Endothelial cell of umbilical vein (primary cell): ENCODE measurements at regions not wholly inside any gene's neighbourhood (a gene's known extent, or its start where the extent isn't known, plus 50 kb on each side); places are given as distances from the start of the nearest gene placed in this dataset.
A peak's percentile ranks its signal among the peaks of the same experiment; 100 is the strongest.

ENCODE experiments used
- BruUV-seq: library from RNA; stranded (reverse); fragments of 400-500 nt; replicated peaks from 2 replicates; lab custom pipeline; 2021; lab: Mats Ljungman, UMichigan
- CTCF ChIA-PET: fragments of 300-600, 350-600 bp; sonication (Branson Sonifier 250); formaldehyde crosslinking; loops from one replicate; lab custom pipeline; 2021; ENCODE audit warnings: antibody characterized with exemption, inconsistent platforms; lab: Charles Lee
- POLR2A ChIA-PET: fragments of 300-600, 350-600 bp; sonication (Branson Sonifier 250); formaldehyde crosslinking; loops from one replicate; lab custom pipeline; 2021; ENCODE audit warnings: antibody characterized with exemption, inconsistent platforms; lab: Charles Lee
- DNase-seq: peaks from one replicate; pipeline ENCODE4 v3.0.0-alpha.2; 2011; ENCODE audit warnings: low read depth, low spot score
- FAIRE-seq: peaks from 2 replicates; lab custom pipeline; 2011; peaks lifted over from hg19 to GRCh38; lab: Jason Lieb, UNC
- H2AFZ ChIP-seq: 2 replicates; pipeline ENCODE4 v1.6.0; 2012; ENCODE audit warnings: low read depth, low read length, control low read depth, inconsistent platforms
- H3K27ac ChIP-seq: 2 replicates; pipeline ENCODE4 v1.5.1; 2011; ENCODE audit warnings: low read depth, mild to moderate bottlenecking, control low read depth, low read length, moderate library complexity; ENCODE audit not compliant: insufficient read depth
- H3K27me3 ChIP-seq, 2 experiments: 2 replicates each; pipeline versions ENCODE4 v1.6.0 to v1.6.1; 2011; ENCODE audit warnings: low read length in 2 of 2, mixed read lengths in 1 of 2; ENCODE audit not compliant: control insufficient read depth in 2 of 2, insufficient read depth in 2 of 2
- H3K36me3 ChIP-seq, 2 experiments: 2 replicates in 1 of 2; 3 replicates in 1 of 2; pipeline ENCODE4 v1.5.1; 2011; ENCODE audit warnings: low read length in 2 of 2, mild to moderate bottlenecking in 1 of 2, moderate library complexity in 1 of 2; ENCODE audit not compliant: control insufficient read depth in 2 of 2, insufficient read depth in 2 of 2; ENCODE audit errors: extremely low read depth in 1 of 2
- H3K4me1 ChIP-seq: 3 replicates; pipeline ENCODE4 v1.5.1; 2011; ENCODE audit warnings: mild to moderate bottlenecking, low read length; ENCODE audit not compliant: control insufficient read depth, insufficient read depth; ENCODE audit errors: extremely low read depth
- H3K4me2 ChIP-seq: 2 replicates; pipeline ENCODE4 v1.6.1; 2011; ENCODE audit warnings: low read length, control low read depth, mixed read lengths; ENCODE audit not compliant: insufficient read depth
- H3K4me3 ChIP-seq, 3 experiments: fragments of 200-600 bp in 1 of 3; sonication (generic), shearing (Covaris generic) in 1 of 3; replicated peaks in 1 of 3; 2 replicates each; pipeline ENCODE4 v1.5.1; 2011 to 2016; ENCODE audit warnings: control low read depth in 3 of 3, low read length in 3 of 3, mild to moderate bottlenecking in 2 of 3, inconsistent platforms in 1 of 3, low read depth in 1 of 3, moderate library complexity in 1 of 3; ENCODE audit not compliant: insufficient read depth in 1 of 3
- H3K79me2 ChIP-seq: 2 replicates; pipeline ENCODE4 v1.6.0; 2012; ENCODE audit warnings: low read length, inconsistent platforms; ENCODE audit not compliant: control insufficient read depth, insufficient read depth
- H3K9ac ChIP-seq: replicated peaks from 2 replicates; pipeline ENCODE3; 2011; ENCODE audit warnings: low read length, control low read depth; ENCODE audit not compliant: insufficient read depth; ENCODE audit errors: extremely low read depth
- H3K9me1 ChIP-seq: replicated peaks from 3 replicates; pipeline ENCODE4 v1.6.0; 2011; ENCODE audit warnings: mild to moderate bottlenecking, low read length; ENCODE audit not compliant: control insufficient read depth, insufficient read depth; ENCODE audit errors: extremely low read depth
- H3K9me3 ChIP-seq: replicated peaks from 2 replicates; pipeline ENCODE4 v1.5.1; 2012; ENCODE audit warnings: low read length, inconsistent platforms; ENCODE audit not compliant: control insufficient read depth, insufficient read depth
- H4K20me1 ChIP-seq: replicated peaks from 2 replicates; pipeline ENCODE3; 2011; ENCODE audit warnings: mild to moderate bottlenecking, low read length; ENCODE audit not compliant: control insufficient read depth, insufficient read depth; ENCODE audit errors: extremely low read depth
- CTCF ChIP-seq, 2 donors: IDR thresholded peaks; 1 replicate in 1 of 2; 2 replicates in 1 of 2; pipeline ENCODE4 v1.5.1; 2011; ENCODE audit warnings: low read length in 2 of 2, mild to moderate bottlenecking in 2 of 2, moderate library complexity in 2 of 2, control low read depth in 1 of 2, inconsistent platforms in 1 of 2, low read depth in 1 of 2; ENCODE audit not compliant: insufficient read depth in 1 of 2; ENCODE audit errors: extremely low read depth in 1 of 2
- EZH2 ChIP-seq: IDR thresholded peaks from 2 replicates; pipeline ENCODE4 v1.6.1; 2012; ENCODE audit warnings: borderline replicate concordance, low read depth, mild to moderate bottlenecking, moderate library complexity, low read length, inconsistent platforms; ENCODE audit not compliant: severe bottlenecking
- FOS ChIP-seq: IDR thresholded peaks from 2 replicates; pipeline ENCODE4 v1.6.1; 2011; ENCODE audit warnings: mild to moderate bottlenecking, low read length, moderate library complexity, borderline replicate concordance; ENCODE audit not compliant: insufficient read depth
- GATA2 ChIP-seq: IDR thresholded peaks from 2 replicates; pipeline ENCODE4 v1.7.0; 2011; ENCODE audit warnings: low read depth, mild to moderate bottlenecking, moderate library complexity, mixed read lengths, low read length; ENCODE audit not compliant: insufficient read length, insufficient read depth
- JUN ChIP-seq: IDR thresholded peaks from 2 replicates; pipeline ENCODE4 v1.6.1; 2011; ENCODE audit warnings: borderline replicate concordance, low read depth; ENCODE audit not compliant: insufficient read length, insufficient read depth
- MAX ChIP-seq: IDR thresholded peaks from 2 replicates; pipeline ENCODE4 v1.6.1; 2011; ENCODE audit not compliant: insufficient read depth, insufficient read length
- MYC ChIP-seq: IDR thresholded peaks from one replicate; pipeline ENCODE4 v1.6.1; 2011; ENCODE audit warnings: mild to moderate bottlenecking, low read depth, low read length
- POLR2A ChIP-seq: IDR thresholded peaks from 2 replicates; pipeline ENCODE4 v1.6.1; 2012; ENCODE audit warnings: low read depth, mild to moderate bottlenecking, control low read depth, low read length
- POLR2AphosphoS5 ChIP-seq: IDR thresholded peaks from 2 replicates; pipeline ENCODE4 v1.6.1; 2012; ENCODE audit warnings: low read depth, mild to moderate bottlenecking, control low read depth, low read length, moderate library complexity; ENCODE audit not compliant: insufficient read depth
- dilution Hi-C: fragments of 300-500 bp; cut with MboI; formaldehyde crosslinking; loops from one replicate; pipeline ENCODE4 v1.15.0; 2019; ENCODE audit warnings: low sequenced_read_pairs; ENCODE audit not compliant: extremely low pct_ligation_motif_present
- intact Hi-C: fragments of 100-400 bp; cut with micrococcal nuclease; formaldehyde crosslinking; loops from one replicate; pipeline ENCODE4 v1.10.0; 2022

- dilution Hi-C loops (no loop called here), intact Hi-C loops (no loop called here)
- Histone ChIP-seq H4K20me1 (no peaks in the 10 kb centered on the region), H3K9me3 (no peaks in the 10 kb centered on the region), H3K4me3 (no peak overlapping the region), H3K4me2 (no peak overlapping the region), H3K27me3 (no peaks in the 10 kb centered on the region), H3K9me1 (no peaks in the 10 kb centered on the region), H3K9ac (no peak overlapping the region), H3K79me2 (no peaks in the 10 kb centered on the region), H3K4me1 (peaks cover 32% of the 10 kb centered on the region), H3K36me3 (no peaks in the 10 kb centered on the region), H2AFZ (peak overlapping the region; percentile 10), H3K27ac (no peak overlapping the region)
- DNase-seq (peak; percentile 33), FAIRE-seq (no peak)
- no peak for TF ChIP-seq JUN
- TF ChIP-seq FOS, result no peak
- TF ChIP-seq POLR2A, result no peak
- TF ChIP-seq MAX, result no peak
- no peak for TF ChIP-seq EZH2
- no peak for TF ChIP-seq GATA2
- TF ChIP-seq POLR2AphosphoS5, result no peak
- TF ChIP-seq CTCF (IDR thresholded peaks at IDR 0.05; ENCODE audit: extremely low read depth in 1 of 2, insufficient read depth in 1 of 2, low read depth in 1 of 2, low read length in 2 of 2), result no peak
- no peak for TF ChIP-seq MYC
- POLR2A ChIA-PET, result no interaction called here
- CTCF ChIA-PET, result no interaction called here
- BruUV-seq, result no TSS peak
These were observed 164.5 kb downstream of the TOMM20 start for GRCh38 chr1:234963904-234964702.
